ENCODE measurements at regions not wholly inside any gene's neighbourhood (a gene's known extent, or its start where the extent isn't known, plus 50 kb on each side); places are given as distances from the start of the nearest gene placed in this dataset.

GRCh38 chr9:103649086-103649485, 445.0 kb upstream of the SMC2 start:
- peaks cover 0 to 2% (median 0%) of the 10 kb centered on the region in 3 donors for H3K27me3 Mint-ChIP-seq (ENCODE audit: low read depth in 3 of 3)
- Histone ChIP-seq H4K20me1 (ENCODE audit: insufficient read depth, low read length) (no peaks in the 10 kb centered on the region), H3K4me2 (replicated peaks; ENCODE audit: extremely low read depth, low read length, poor library complexity, severe bottlenecking) (no peak overlapping the region), H3K9me3 (replicated peaks in 1 of 2; ENCODE audit: control insufficient read depth in 1 of 2, insufficient read depth in 1 of 2, low read length in 2 of 2) (peaks cover 0 to 6% of the 10 kb centered on the region in 2 donors), H3K27me3 (ENCODE audit: control insufficient read depth in 2 of 2, insufficient read depth in 2 of 2, low read length in 2 of 2) (no peaks in the 10 kb centered on the region), H3K9ac (ENCODE audit: insufficient read depth, low read length, poor library complexity, severe bottlenecking) (no peak overlapping the region), H3K4me3 (replicated peaks in 1 of 3; ENCODE audit: low read depth in 2 of 3, low read length in 3 of 3) (no peak overlapping the region), H3K27ac (ENCODE audit: low read depth in 1 of 2, low read length in 2 of 2) (no peak overlapping the region), H3K79me2 (ENCODE audit: insufficient read depth, low read length) (no peaks in the 10 kb centered on the region), H3K36me3 (replicated peaks in 1 of 2; ENCODE audit: control insufficient read depth in 1 of 2, insufficient read depth in 2 of 2, low read length in 2 of 2) (no peaks in the 10 kb centered on the region), H2AFZ (ENCODE audit: insufficient read depth, low read depth, low read length, poor library complexity, severe bottlenecking) (no peak overlapping the region), H3K4me1 (ENCODE audit: control insufficient read depth in 1 of 2, insufficient read depth in 2 of 2, low read length in 2 of 2) (no peaks in the 10 kb centered on the region)
- no peak for DNase-seq
- H3K9me3 Mint-ChIP-seq: peaks cover 0 to 3% (median 3%) of the 10 kb centered on the region in 7 donors
- H3K4me3 Mint-ChIP-seq: no peak overlapping the region
- intact Hi-C loops (cut with micrococcal nuclease): no loop called here
- TF ChIP-seq CTCF (IDR thresholded peaks at IDR 0.05): no peak
- WGBS (ENCODE audit: insufficient coverage): no CpG with 5 or more reads among the region's 1 CpG
- no peak overlapping the region for H3K27ac Mint-ChIP-seq
- no peaks in the 10 kb centered on the region for H3K36me3 Mint-ChIP-seq
- no peaks in the 10 kb centered on the region for H3K4me1 Mint-ChIP-seq

GRCh38 chr9:103658156-103658555, 436.0 kb upstream of the SMC2 start:
- Mint-ChIP-seq H3K4me3 (no peak overlapping the region), H3K27me3 (ENCODE audit: low read depth in 3 of 3) (no peaks in the 10 kb centered on the region), H3K36me3 (no peaks in the 10 kb centered on the region), H3K27ac (no peak overlapping the region), H3K4me1 (no peaks in the 10 kb centered on the region), H3K9me3 (peaks cover 0 to 21% (median 10%) of the 10 kb centered on the region in 7 donors)
- no peaks in the 10 kb centered on the region for H3K4me1 ChIP-seq (ENCODE audit: control insufficient read depth in 1 of 2, insufficient read depth in 2 of 2, low read length in 2 of 2)
- no peak overlapping the region for H3K4me2 ChIP-seq (replicated peaks; ENCODE audit: extremely low read depth, low read length, poor library complexity, severe bottlenecking)
- no peaks in the 10 kb centered on the region for H3K79me2 ChIP-seq (ENCODE audit: insufficient read depth, low read length)
- intact Hi-C loops (cut with micrococcal nuclease): no loop called here
- H3K4me3 ChIP-seq (replicated peaks in 1 of 3; ENCODE audit: low read depth in 2 of 3, low read length in 3 of 3): no peak overlapping the region
- H3K27ac ChIP-seq (ENCODE audit: low read depth in 1 of 2, low read length in 2 of 2): no peak overlapping the region
- peaks cover 8 to 12% of the 10 kb centered on the region in 2 donors for H3K9me3 ChIP-seq (replicated peaks in 1 of 2; ENCODE audit: control insufficient read depth in 1 of 2, insufficient read depth in 1 of 2, low read length in 2 of 2)
- H3K27me3 ChIP-seq (ENCODE audit: control insufficient read depth in 2 of 2, insufficient read depth in 2 of 2, low read length in 2 of 2): no peaks in the 10 kb centered on the region
- no peak for TF ChIP-seq CTCF (IDR thresholded peaks at IDR 0.05)
- WGBS (ENCODE audit: insufficient coverage): 95% methylated on average over 5 of the region's 5 CpGs
- no peak overlapping the region for H3K9ac ChIP-seq (ENCODE audit: insufficient read depth, low read length, poor library complexity, severe bottlenecking)
- H3K36me3 ChIP-seq (replicated peaks in 1 of 2; ENCODE audit: control insufficient read depth in 1 of 2, insufficient read depth in 2 of 2, low read length in 2 of 2): no peaks in the 10 kb centered on the region
- no peak overlapping the region for H2AFZ ChIP-seq (ENCODE audit: insufficient read depth, low read depth, low read length, poor library complexity, severe bottlenecking)
- H4K20me1 ChIP-seq (ENCODE audit: insufficient read depth, low read length): no peaks in the 10 kb centered on the region
- DNase-seq: no peak
